ENCODE measurements at regions not wholly inside any gene's neighbourhood (a gene's known extent, or its start where the extent isn't known, plus 50 kb on each side); places are given as distances from the start of the nearest gene placed in this dataset.

GRCh38 chr4:134328741-134329140, 127.2 kb upstream of the PABPC4L start:
- H3K4me1 ChIP-seq (ENCODE audit: insufficient read depth, low read length), result no peaks in the 10 kb centered on the region
- H3K4me2 ChIP-seq (ENCODE audit: low read length), result no peak overlapping the region
- FAIRE-seq (no peak), DNase-seq (ENCODE audit: low read depth) (no peak)
- H3K27me3 ChIP-seq (ENCODE audit: insufficient read depth, low read length), result no peaks in the 10 kb centered on the region
- TF ChIP-seq, protein P1, sequence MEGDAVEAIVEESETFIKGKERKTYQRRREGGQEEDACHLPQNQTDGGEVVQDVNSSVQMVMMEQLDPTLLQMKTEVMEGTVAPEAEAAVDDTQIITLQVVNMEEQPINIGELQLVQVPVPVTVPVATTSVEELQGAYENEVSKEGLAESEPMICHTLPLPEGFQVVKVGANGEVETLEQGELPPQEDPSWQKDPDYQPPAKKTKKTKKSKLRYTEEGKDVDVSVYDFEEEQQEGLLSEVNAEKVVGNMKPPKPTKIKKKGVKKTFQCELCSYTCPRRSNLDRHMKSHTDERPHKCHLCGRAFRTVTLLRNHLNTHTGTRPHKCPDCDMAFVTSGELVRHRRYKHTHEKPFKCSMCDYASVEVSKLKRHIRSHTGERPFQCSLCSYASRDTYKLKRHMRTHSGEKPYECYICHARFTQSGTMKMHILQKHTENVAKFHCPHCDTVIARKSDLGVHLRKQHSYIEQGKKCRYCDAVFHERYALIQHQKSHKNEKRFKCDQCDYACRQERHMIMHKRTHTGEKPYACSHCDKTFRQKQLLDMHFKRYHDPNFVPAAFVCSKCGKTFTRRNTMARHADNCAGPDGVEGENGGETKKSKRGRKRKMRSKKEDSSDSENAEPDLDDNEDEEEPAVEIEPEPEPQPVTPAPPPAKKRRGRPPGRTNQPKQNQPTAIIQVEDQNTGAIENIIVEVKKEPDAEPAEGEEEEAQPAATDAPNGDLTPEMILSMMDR (IDR thresholded peaks at IDR 0.05; ENCODE audit: insufficient read depth, low read depth, low read length), result no peak
- TF ChIP-seq EZH2 (IDR thresholded peaks at IDR 0.05; ENCODE audit: insufficient read depth, low read length), result no peak
- no peak overlapping the region for H3K27ac ChIP-seq (ENCODE audit: low read depth, low read length)
- Mint-ChIP-seq H3K27me3 (ENCODE audit: low read depth, unreplicated experiment) (no peaks in the 10 kb centered on the region), H3K27ac (ENCODE audit: unreplicated experiment) (no peak overlapping the region), H3K4me3 (ENCODE audit: unreplicated experiment) (no peak overlapping the region), H3K4me1 (ENCODE audit: low read depth, unreplicated experiment) (no peaks in the 10 kb centered on the region), H3K36me3 (ENCODE audit: low read depth, unreplicated experiment) (peaks cover 3% of the 10 kb centered on the region), H3K9me3 (ENCODE audit: unreplicated experiment) (peaks cover 5% of the 10 kb centered on the region)
- H3K9me3 ChIP-seq (ENCODE audit: insufficient read depth, low read depth, low read length), result peaks cover 3% of the 10 kb centered on the region
- no peak overlapping the region for H3K4me3 ChIP-seq (ENCODE audit: insufficient read depth, low read depth, low read length)
- H2AFZ ChIP-seq (ENCODE audit: low read depth, low read length), result no peak overlapping the region
- H3K36me3 ChIP-seq (ENCODE audit: insufficient read depth, low read length), result no peaks in the 10 kb centered on the region
- no peak overlapping the region for H3K9ac ChIP-seq (ENCODE audit: low read length)
- H4K20me1 ChIP-seq (ENCODE audit: insufficient read depth, low read length), result no peaks in the 10 kb centered on the region
- no peaks in the 10 kb centered on the region for H3K79me2 ChIP-seq (ENCODE audit: insufficient read depth, low read length)

GRCh38 chr4:134327274-134328122, 125.9 kb upstream of the PABPC4L start:
- Mint-ChIP-seq H3K4me1 (ENCODE audit: low read depth, unreplicated experiment) (no peaks in the 10 kb centered on the region), H3K36me3 (ENCODE audit: low read depth, unreplicated experiment) (peaks cover 3% of the 10 kb centered on the region), H3K4me3 (ENCODE audit: unreplicated experiment) (no peak overlapping the region), H3K27me3 (ENCODE audit: low read depth, unreplicated experiment) (no peaks in the 10 kb centered on the region), H3K27ac (ENCODE audit: unreplicated experiment) (no peak overlapping the region), H3K9me3 (ENCODE audit: unreplicated experiment) (peaks cover 5% of the 10 kb centered on the region)
- H3K79me2 ChIP-seq (ENCODE audit: insufficient read depth, low read length), result no peaks in the 10 kb centered on the region
- peaks cover 3% of the 10 kb centered on the region for H3K9me3 ChIP-seq (ENCODE audit: insufficient read depth, low read depth, low read length)
- no peaks in the 10 kb centered on the region for H4K20me1 ChIP-seq (ENCODE audit: insufficient read depth, low read length)
- no peak overlapping the region for H3K27ac ChIP-seq (ENCODE audit: low read depth, low read length)
- H3K4me1 ChIP-seq (ENCODE audit: insufficient read depth, low read length), result no peaks in the 10 kb centered on the region
- H2AFZ ChIP-seq (ENCODE audit: low read depth, low read length), result no peak overlapping the region
- no peak for DNase-seq (ENCODE audit: low read depth)
- no peak for FAIRE-seq
- H3K4me2 ChIP-seq (ENCODE audit: low read length), result no peak overlapping the region
- no peaks in the 10 kb centered on the region for H3K27me3 ChIP-seq (ENCODE audit: insufficient read depth, low read length)
- H3K9ac ChIP-seq (ENCODE audit: low read length), result no peak overlapping the region
- no peaks in the 10 kb centered on the region for H3K36me3 ChIP-seq (ENCODE audit: insufficient read depth, low read length)
- H3K4me3 ChIP-seq (ENCODE audit: insufficient read depth, low read depth, low read length), result no peak overlapping the region
- TF ChIP-seq, protein P1 (IDR thresholded peaks at IDR 0.05; ENCODE audit: insufficient read depth, low read depth, low read length), result no peak
- no peak for TF ChIP-seq EZH2 (IDR thresholded peaks at IDR 0.05; ENCODE audit: insufficient read depth, low read length)

GRCh38 chr4:134326866-134327265, 125.3 kb upstream of the PABPC4L start:
- H3K27me3 ChIP-seq (ENCODE audit: insufficient read depth, low read length), result no peaks in the 10 kb centered on the region
- Mint-ChIP-seq H3K27me3 (ENCODE audit: low read depth, unreplicated experiment) (no peaks in the 10 kb centered on the region), H3K9me3 (ENCODE audit: unreplicated experiment) (peaks cover 5% of the 10 kb centered on the region), H3K36me3 (ENCODE audit: low read depth, unreplicated experiment) (peaks cover 3% of the 10 kb centered on the region), H3K4me3 (ENCODE audit: unreplicated experiment) (no peak overlapping the region), H3K27ac (ENCODE audit: unreplicated experiment) (no peak overlapping the region), H3K4me1 (ENCODE audit: low read depth, unreplicated experiment) (no peaks in the 10 kb centered on the region)
- H3K9ac ChIP-seq (ENCODE audit: low read length), result no peak overlapping the region
- no peaks in the 10 kb centered on the region for H4K20me1 ChIP-seq (ENCODE audit: insufficient read depth, low read length)
- no peak overlapping the region for H3K27ac ChIP-seq (ENCODE audit: low read depth, low read length)
- no peaks in the 10 kb centered on the region for H3K4me1 ChIP-seq (ENCODE audit: insufficient read depth, low read length)
- DNase-seq (ENCODE audit: low read depth), result no peak
- no peak overlapping the region for H3K4me2 ChIP-seq (ENCODE audit: low read length)
- no peak overlapping the region for H3K4me3 ChIP-seq (ENCODE audit: insufficient read depth, low read depth, low read length)
- no peaks in the 10 kb centered on the region for H3K36me3 ChIP-seq (ENCODE audit: insufficient read depth, low read length)
- H3K9me3 ChIP-seq (ENCODE audit: insufficient read depth, low read depth, low read length), result peaks cover 3% of the 10 kb centered on the region
- H2AFZ ChIP-seq (ENCODE audit: low read depth, low read length), result no peak overlapping the region
- no peaks in the 10 kb centered on the region for H3K79me2 ChIP-seq (ENCODE audit: insufficient read depth, low read length)
- TF ChIP-seq, protein P1 (IDR thresholded peaks at IDR 0.05; ENCODE audit: insufficient read depth, low read depth, low read length), result no peak
- no peak for TF ChIP-seq EZH2 (IDR thresholded peaks at IDR 0.05; ENCODE audit: insufficient read depth, low read length)
- FAIRE-seq, result no peak

All from astrocyte (in vitro differentiated cells and primary cell).